NCI-H2081 (cell line): ENCODE measurements at regions not wholly inside any gene's neighbourhood (a gene's known extent, or its start where the extent isn't known, plus 50 kb on each side); places are given as distances from the start of the nearest gene placed in this dataset.
"Not testable (repeated sequence)": the region's sequence is repeated elsewhere in the genome, so short reads cannot be mapped to it uniquely, and the experiment has no call there.

Source experiments
- DNase-seq, 2 experiments: peaks; one replicate each; lab custom pipeline; 2025; lab: John Stamatoyannopoulos, UW

DNA sequence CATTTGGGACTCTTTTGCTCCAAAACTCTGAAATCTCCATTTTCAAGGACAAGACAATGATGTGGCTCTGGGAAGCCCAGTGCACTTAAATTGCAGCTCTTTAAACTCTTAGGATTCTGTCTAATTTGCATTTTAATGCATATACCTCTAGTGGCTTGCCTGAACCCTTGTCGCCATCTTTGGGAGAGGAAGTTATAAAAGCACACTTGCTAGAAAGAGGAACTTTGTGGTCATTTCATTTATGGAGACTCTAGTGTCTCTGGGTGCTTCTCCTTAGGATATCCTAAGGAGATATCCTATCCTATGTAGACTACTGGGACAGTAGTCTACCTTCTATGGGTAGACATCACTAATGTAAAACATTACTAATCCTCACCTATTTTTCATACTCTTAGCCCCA is 77.3 kb upstream of the SLC1A3 start:
- no peak for DNase-seq

DNA sequence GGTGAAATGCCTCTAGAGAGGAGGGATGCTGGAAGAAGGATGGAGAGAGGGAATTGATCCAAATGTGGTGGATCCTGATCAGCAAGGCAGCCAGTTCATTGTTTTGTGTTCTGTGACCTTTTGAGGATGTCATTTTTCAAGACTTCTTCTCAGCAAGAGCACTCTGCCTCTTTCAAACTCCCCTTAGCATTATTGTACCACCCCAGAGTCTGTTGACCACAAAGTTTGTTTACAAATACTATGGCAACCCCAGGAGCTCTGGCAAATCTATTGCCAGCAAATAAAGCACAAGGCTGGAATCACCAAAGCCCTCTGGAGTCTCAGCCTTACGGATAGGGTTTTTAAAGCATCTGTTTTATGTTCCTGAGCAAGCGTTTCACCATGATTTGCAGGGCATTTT is 76.2 kb upstream of the SLC1A3 start:
- DNase-seq = no peak

DNA sequence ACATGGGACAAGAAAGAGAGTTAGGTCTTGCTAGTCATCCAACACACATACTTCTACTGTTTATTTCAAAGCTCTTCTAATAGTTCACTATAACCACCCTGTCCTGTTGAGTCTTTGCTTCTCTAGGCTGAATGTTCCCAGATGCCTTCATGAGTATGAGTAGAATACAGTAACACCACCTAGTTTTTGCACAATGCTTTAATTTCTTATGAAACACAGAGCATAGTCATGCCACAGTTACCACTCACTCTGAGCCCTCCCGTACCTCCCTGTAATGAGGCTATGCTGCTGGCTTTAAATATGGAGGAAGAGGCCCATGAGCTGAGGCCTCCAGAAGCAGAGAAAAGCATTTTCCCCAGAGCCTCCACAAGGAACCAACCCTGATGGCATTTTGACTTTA is 75.0 kb upstream of the SLC1A3 start:
- DNase-seq = no peak

DNA sequence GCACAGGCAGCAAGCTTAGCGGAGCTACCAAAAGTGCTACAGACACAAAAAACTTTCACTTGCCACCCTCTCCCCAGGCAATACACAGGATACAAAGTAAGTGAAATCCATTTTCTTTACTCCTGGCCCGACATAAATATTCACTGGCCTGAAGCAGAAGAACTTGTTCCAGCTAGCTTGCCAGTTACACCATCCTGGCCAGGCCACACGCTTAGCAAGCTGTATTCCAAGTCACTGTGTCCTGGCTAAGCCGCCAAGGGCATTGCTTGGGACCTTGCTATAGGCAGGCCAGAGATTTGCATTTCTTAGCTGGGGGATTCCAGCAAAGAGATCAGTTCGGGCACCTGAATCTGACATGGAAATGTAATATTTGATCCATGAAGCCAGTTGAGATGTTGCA is 71.0 kb upstream of the SLC1A3 start:
- no peak for DNase-seq

DNA sequence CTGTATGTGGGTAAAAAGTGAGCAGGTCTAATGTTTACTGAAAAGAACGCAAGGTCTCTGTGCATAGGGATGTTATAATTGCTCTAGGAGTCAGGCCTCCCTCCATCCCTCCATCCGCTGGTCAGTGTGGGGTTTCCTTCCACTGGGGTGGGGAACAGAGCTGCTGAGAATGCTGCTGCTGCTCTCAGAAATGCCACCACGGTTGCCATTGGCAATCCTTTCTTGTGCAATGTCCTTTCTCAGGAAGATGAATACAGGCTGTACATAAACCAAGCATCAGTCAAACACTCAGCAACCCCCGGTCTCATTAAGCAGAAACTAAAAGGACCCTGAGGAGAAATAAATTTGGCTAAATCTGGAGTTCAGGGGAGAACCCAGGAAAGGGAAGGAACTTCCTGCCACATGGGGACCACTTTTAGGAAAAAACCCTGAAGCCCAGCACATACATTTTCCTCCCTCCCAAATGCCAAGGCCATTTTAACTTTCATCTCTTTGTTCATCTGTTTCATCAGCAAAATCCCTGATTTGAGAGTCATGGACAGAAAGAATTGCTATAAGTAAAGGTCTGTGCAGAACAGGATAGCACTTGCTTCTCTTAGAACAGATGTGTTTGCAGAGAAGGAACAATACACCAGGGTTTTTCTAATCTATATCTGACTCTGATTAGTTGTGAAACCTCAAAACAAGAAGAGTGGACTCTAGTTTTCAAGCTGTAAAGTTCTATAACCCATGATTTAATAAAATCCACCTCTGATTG is 70.4 kb upstream of the SLC1A3 start:
- DNase-seq = no peak

DNA sequence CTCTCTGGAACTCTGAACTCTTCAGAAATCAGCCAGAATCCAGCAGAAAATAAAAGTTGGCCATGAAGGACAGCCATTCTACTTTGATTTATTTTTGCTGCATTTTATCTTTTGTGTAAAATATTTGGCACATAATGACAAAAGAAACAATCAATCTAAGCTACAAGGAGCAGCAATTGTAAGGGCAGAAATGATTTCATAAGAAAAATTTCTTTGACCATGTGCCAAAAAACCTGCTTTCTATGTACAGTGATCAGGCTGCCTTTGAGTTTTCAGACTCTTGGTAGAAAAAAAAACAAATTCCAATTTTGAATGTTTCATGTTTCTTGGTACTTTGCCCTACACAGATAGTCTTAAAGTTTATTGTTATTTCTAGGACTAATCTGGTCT is 69.8 kb upstream of the SLC1A3 start:
- no peak for DNase-seq

DNA sequence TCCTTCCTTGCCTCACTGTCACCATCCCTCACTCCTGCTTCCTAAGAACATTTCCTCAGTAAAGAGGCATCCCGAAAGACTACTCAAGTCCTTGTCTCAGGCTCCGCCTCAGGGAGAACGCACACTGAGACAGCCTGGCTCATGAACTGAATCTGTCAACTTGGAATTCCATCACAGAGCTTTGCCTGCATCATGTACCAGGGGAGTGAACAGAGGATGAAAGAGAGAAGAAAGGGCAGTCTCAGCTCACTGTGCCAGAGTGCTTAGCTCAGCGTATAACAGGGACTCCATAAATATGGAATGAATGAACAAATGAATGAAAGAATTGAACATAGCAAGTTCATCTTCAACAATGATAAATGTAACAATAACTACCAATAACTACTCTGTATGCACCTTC is 68.7 kb upstream of the SLC1A3 start:
- DNase-seq = no peak

DNA sequence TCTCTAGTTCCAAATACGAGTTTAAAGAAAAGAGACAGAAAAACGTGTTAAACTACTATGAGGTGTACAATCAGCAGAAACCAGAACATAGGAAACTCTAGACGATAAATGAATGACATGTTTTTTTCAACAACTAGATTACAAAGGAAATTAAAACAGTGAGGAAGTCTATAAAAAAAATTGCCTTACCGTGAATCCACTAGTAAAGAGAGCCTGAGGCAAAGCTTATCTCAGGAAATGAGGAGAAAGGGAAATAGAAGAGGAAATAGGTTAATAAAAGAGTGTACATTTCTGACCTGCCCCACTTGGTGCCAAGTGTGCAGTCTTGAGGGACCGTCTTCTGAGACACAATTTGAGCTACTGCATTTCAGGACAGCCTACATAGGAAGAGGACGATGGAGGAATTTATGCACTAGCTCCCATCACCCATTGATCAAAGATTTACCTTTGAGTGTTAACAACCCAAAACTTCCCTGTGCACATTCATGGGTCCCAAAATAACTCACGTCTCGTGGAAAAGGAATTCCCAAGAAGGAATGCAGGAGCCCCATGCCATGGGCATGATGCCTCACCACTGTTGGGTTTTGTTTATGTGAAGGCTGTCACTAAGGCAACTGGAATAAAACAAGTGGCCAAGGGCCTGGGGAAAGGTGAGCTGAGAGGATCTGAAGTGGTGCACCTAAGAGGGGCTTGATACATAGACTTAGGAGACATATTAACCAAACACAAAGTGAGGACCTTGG is 53.6 kb upstream of the SLC1A3 start:
- no peak for DNase-seq

DNA sequence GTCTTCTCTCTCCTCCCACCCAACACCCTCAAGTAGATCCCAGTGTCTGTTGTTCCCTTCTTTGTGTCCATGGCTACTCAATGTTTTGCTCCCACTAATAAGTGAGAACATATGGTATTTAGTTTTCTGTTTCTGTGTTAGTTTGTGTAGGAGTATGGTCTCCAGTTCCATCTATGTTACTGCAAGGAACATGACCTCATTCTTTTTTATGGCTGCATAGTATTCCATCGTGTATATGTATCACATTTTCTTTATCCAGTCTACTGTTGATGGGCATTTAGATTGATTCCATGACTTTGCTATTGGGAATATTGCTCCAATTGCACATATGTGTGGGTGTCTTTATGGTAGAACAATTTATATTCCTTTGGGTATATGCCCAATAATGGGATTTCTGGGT is 51.4 kb upstream of the SLC1A3 start:
- not testable (repeated sequence) for DNase-seq
